KMS-11 (cell line): ENCODE measurements at regions not wholly inside any gene's neighbourhood (a gene's known extent, or its start where the extent isn't known, plus 50 kb on each side); places are given as distances from the start of the nearest gene placed in this dataset.

Experiments used
- H2AFZ ChIP-seq: fragments of 200-600 bp; sonication (generic); 2 replicates; pipeline ENCODE4 v1.6.1; 2016; ENCODE audit warnings: antibody characterized with exemption, mixed run types, low read depth
- H3K27ac ChIP-seq: fragments of 200-600 bp; sonication (generic); 2 replicates; pipeline ENCODE4 v1.6.1; 2016; ENCODE audit warnings: mild to moderate bottlenecking, mixed run types
- H3K27me3 ChIP-seq: fragments of 200-600 bp; sonication (generic); 2 replicates; pipeline ENCODE4 v1.6.1; 2017; ENCODE audit warnings: mild to moderate bottlenecking, low read depth, mixed run types, moderate library complexity; ENCODE audit not compliant: insufficient read depth
- H3K36me3 ChIP-seq: fragments of 200-600 bp; sonication (generic); 2 replicates; pipeline ENCODE4 v1.6.1; 2017; ENCODE audit warnings: mild to moderate bottlenecking, mixed run types; ENCODE audit not compliant: insufficient read depth
- H3K4me1 ChIP-seq: fragments of 200-600 bp; sonication (generic); 2 replicates; pipeline ENCODE4 v1.6.1; 2016; ENCODE audit warnings: mild to moderate bottlenecking, low read depth, mixed run types; ENCODE audit not compliant: poor library complexity, severe bottlenecking
- H3K4me2 ChIP-seq: fragments of 200-600 bp; sonication (generic); 2 replicates; pipeline ENCODE4 v1.7.0; 2016; ENCODE audit warnings: mild to moderate bottlenecking, mixed run types
- H3K4me3 ChIP-seq: fragments of 200-600 bp; sonication (generic); IDR thresholded peaks from 2 replicates; pipeline ENCODE4 v1.6.1; 2017; ENCODE audit warnings: low read depth, low read length, mixed read lengths; ENCODE audit not compliant: insufficient read depth
- H3K79me2 ChIP-seq: fragments of 200-600 bp; sonication (generic); 2 replicates; pipeline ENCODE4 v1.6.1; 2016; ENCODE audit warnings: low read depth, mixed run types; ENCODE audit not compliant: insufficient read depth
- H3K9ac ChIP-seq: fragments of 200-600 bp; sonication (generic); 2 replicates; pipeline ENCODE4 v1.6.1; 2016; ENCODE audit warnings: mild to moderate bottlenecking, mixed run types
- H4K20me1 ChIP-seq: fragments of 200-600 bp; sonication (generic); 2 replicates; pipeline ENCODE4 v1.6.1; 2016; ENCODE audit warnings: mild to moderate bottlenecking, mixed run types; ENCODE audit not compliant: insufficient read depth
- TF ChIP-seq, protein P1 (sequence below): fragments of 200-600 bp; sonication (generic); conservative IDR thresholded peaks from 2 replicates; pipeline ENCODE4 v1.6.1; 2017; ENCODE audit warnings: low read depth, mild to moderate bottlenecking, antibody characterized with exemption, low read length, moderate library complexity, mixed read lengths

DNA sequence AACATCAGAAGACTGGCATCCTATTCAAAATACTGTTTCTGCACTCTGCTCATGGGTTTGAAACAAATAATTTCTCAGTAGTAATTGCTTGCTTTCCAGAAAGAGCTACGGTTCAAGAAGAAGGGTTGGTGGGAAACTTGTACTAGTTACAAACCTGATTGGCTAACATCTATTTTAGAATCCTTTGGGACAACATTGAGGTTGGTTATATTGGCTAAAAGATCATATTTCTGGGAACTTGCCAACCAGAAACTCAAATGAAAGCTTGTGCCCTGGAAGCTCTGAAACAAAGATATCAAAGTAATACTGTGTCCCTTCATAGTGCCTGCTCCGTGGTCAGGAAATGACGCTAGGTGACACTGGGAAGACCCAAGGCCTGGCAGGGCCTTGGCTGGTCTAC, 141.7 kb downstream of the LACC1 start:
- no peak overlapping the region for H3K9ac ChIP-seq
- H3K4me2 ChIP-seq, result no peak overlapping the region
- no peaks in the 10 kb centered on the region for H4K20me1 ChIP-seq
- H3K79me2 ChIP-seq, result no peaks in the 10 kb centered on the region
- H3K4me1 ChIP-seq, result no peaks in the 10 kb centered on the region
- no peaks in the 10 kb centered on the region for H3K27me3 ChIP-seq
- no peaks in the 10 kb centered on the region for H3K36me3 ChIP-seq
- H3K27ac ChIP-seq, result no peak overlapping the region
- no peak overlapping the region for H3K4me3 ChIP-seq
- H2AFZ ChIP-seq, result no peak overlapping the region
- TF ChIP-seq, protein P1, sequence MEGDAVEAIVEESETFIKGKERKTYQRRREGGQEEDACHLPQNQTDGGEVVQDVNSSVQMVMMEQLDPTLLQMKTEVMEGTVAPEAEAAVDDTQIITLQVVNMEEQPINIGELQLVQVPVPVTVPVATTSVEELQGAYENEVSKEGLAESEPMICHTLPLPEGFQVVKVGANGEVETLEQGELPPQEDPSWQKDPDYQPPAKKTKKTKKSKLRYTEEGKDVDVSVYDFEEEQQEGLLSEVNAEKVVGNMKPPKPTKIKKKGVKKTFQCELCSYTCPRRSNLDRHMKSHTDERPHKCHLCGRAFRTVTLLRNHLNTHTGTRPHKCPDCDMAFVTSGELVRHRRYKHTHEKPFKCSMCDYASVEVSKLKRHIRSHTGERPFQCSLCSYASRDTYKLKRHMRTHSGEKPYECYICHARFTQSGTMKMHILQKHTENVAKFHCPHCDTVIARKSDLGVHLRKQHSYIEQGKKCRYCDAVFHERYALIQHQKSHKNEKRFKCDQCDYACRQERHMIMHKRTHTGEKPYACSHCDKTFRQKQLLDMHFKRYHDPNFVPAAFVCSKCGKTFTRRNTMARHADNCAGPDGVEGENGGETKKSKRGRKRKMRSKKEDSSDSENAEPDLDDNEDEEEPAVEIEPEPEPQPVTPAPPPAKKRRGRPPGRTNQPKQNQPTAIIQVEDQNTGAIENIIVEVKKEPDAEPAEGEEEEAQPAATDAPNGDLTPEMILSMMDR, result no peak

DNA sequence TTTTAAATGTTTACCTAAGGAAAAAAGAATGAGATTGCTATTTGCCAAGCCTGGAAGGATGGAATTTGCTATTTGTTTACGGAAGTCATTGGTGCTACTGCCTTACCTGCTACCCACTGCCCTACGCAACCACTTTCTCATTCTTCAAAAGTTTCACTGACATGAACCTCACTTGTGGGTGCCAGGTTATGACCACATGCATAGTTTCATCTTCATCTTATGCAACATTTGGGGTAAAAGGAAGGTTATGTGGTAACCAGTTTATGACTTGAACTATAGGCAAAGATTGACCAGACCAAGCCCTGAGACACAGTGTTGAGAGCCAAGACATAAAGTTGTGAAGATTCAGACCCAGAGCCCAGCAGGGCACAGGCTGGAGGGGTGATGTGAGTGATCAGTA, 142.5 kb downstream of the LACC1 start:
- no peak overlapping the region for H2AFZ ChIP-seq
- H3K4me1 ChIP-seq, result no peaks in the 10 kb centered on the region
- TF ChIP-seq, protein P1, result no peak
- no peaks in the 10 kb centered on the region for H3K27me3 ChIP-seq
- no peak overlapping the region for H3K4me3 ChIP-seq
- H3K36me3 ChIP-seq, result no peaks in the 10 kb centered on the region
- H3K27ac ChIP-seq, result no peak overlapping the region
- H3K4me2 ChIP-seq, result no peak overlapping the region
- H3K79me2 ChIP-seq, result no peaks in the 10 kb centered on the region
- no peaks in the 10 kb centered on the region for H4K20me1 ChIP-seq
- H3K9ac ChIP-seq, result no peak overlapping the region

DNA sequence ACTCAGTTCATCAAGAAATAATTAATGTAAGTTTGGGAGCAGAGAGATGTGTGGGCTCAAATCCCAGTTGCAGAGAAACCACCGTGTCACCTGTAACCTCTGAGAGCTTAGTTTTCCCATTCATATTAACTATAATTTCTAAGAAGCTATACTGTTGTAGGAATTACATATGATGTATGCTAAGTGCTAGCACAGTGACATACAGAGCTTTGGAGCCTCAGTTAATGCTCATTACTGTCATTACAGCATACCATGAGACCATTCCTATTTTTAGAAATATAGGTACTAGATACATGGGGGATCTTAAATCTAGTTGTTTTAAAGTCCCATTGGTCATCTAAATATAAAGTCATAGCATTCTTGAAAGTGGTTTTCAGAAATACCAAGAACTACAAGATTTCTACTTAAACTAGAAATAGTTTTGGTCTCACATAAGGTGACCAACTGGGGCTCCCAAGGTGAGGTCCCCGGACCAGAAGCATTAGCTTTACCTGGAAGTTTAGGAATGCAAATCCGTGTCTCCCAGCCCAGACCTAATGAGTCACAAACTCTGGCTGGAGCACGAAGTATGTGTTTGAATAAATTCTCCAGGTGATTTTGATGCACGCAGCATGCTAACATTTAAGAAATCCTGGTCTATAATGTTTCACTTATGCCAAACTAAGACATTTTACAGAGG, 144.6 kb downstream of the LACC1 start:
- Histone ChIP-seq H3K4me1 (no peaks in the 10 kb centered on the region), H3K36me3 (no peaks in the 10 kb centered on the region), H3K27ac (no peak overlapping the region), H3K27me3 (no peaks in the 10 kb centered on the region), H3K79me2 (no peaks in the 10 kb centered on the region), H3K4me3 (no peak overlapping the region), H3K4me2 (no peak overlapping the region), H2AFZ (no peak overlapping the region), H4K20me1 (no peaks in the 10 kb centered on the region), H3K9ac (no peak overlapping the region)
- TF ChIP-seq, protein P1, result no peak

DNA sequence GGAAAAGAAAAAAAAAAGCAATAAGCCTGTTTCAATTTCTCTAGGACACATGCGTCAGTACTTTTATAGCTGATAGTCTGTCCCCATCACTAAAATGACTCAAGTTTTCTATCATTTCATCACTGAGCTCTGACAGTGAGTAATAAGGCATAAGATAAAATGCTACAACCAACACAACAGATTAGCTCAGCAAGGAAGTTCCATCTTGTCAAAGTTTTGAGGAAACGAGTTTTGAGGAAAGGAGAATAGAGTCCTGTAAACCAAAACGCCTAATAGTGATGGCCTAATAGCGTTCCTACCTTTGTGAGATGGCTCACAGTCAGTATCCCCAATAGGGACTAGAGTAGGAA, 145.1 kb downstream of the LACC1 start:
- Histone ChIP-seq H3K4me2 (no peak overlapping the region), H3K4me1 (no peaks in the 10 kb centered on the region), H3K9ac (no peak overlapping the region), H3K36me3 (no peaks in the 10 kb centered on the region), H2AFZ (no peak overlapping the region), H3K4me3 (no peak overlapping the region), H3K79me2 (no peaks in the 10 kb centered on the region), H3K27ac (no peak overlapping the region), H3K27me3 (no peaks in the 10 kb centered on the region), H4K20me1 (no peaks in the 10 kb centered on the region)
- TF ChIP-seq, protein P1, result no peak
